ENCODE measurements at regions not wholly inside any gene's neighbourhood (a gene's known extent, or its start where the extent isn't known, plus 50 kb on each side); places are given as distances from the start of the nearest gene placed in this dataset.

DNA sequence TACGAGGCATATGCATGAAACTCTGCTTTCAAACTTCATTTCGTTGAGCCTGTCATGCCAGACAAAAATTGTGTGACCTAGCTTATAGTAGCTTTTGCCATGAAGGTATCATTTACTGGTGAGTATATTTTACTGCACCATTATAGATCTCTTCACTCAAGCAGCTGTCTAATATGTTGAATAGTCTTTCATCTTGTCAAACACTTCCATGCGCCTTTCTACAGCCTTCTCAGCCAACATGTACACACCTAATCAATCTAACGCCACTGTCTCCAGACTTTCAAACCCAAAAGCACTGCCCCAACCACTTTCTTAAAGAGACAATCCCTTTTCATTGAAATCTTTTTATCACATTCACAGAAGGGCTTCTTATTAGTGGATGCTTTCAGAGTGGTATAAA is 757.4 kb downstream of the VRK1 start:
- intact Hi-C loops (cut with micrococcal nuclease): no loop called here

DNA sequence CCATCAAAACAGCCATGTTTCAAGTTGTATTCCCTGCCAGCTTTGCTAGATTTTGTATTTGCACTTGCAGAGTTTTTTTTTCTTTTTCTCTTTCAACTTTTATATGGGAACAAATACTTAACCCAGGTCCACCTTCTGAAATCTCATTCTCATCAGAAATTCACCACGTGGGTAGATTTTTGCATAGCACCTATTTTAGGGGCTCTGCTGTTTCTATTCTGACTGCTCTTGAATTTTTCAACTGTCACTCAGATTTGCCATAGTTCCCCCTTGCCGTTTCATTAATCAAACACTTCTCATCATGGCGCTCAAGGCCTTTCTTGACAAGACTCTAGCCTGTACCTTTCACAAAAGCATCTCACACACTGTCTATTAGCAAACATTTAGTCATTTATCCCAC is 767.2 kb downstream of the VRK1 start:
- intact Hi-C loops (cut with micrococcal nuclease): no loop called here

DNA sequence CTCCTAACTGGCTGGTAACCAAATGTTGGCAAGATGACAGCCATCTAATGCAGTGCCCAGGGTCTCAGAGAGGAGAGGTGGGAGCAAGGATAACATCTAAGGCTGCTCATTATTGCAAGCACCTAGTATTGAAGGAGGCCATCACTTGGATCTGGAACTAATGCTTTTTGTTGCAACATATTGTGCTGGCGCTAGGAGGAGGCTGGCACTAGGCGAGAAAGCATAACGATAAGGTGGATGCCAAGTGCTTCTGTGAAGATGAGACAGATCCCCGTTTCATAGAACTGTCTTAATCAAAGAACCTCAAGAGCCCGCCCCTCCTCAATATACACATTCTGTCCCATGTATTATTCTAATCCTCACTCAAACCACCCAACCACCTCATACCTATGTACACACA is 774.0 kb downstream of the VRK1 start:
- intact Hi-C loops (cut with micrococcal nuclease): no loop called here

DNA sequence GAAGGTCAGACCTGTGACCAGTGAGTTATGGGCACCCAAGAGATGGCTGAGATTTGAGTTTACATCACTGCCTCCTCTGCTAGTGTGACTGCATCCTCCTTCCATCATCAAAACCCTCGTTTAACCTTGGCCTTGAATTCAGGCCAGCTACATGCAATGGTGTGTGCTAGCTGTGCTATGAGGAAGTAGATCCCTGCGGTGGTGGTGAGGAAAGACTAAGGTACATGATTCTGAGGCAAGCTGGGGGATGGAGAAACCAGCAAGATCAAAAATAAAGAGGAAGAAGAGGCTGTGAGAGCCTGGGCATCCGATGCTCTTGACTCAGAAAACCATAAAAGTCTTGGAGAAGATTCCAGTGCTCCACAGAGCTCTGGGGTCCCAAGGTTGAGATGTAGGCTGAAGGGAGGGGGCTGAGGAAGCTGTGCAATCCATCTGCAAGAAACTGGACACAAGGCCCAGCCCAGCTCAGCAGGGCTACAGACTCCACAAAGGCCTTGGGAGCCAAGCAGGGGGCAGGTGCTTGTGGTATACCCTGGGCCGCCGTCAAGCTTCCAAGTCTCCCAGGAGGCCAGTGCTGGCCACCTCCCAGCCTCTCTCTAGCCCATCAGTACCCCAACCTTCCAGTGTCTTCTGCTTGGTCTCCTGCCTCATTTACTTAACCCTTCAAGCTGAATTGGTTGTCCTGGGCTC is 774.8 kb downstream of the VRK1 start:
- intact Hi-C loops (cut with micrococcal nuclease): no loop called here

DNA sequence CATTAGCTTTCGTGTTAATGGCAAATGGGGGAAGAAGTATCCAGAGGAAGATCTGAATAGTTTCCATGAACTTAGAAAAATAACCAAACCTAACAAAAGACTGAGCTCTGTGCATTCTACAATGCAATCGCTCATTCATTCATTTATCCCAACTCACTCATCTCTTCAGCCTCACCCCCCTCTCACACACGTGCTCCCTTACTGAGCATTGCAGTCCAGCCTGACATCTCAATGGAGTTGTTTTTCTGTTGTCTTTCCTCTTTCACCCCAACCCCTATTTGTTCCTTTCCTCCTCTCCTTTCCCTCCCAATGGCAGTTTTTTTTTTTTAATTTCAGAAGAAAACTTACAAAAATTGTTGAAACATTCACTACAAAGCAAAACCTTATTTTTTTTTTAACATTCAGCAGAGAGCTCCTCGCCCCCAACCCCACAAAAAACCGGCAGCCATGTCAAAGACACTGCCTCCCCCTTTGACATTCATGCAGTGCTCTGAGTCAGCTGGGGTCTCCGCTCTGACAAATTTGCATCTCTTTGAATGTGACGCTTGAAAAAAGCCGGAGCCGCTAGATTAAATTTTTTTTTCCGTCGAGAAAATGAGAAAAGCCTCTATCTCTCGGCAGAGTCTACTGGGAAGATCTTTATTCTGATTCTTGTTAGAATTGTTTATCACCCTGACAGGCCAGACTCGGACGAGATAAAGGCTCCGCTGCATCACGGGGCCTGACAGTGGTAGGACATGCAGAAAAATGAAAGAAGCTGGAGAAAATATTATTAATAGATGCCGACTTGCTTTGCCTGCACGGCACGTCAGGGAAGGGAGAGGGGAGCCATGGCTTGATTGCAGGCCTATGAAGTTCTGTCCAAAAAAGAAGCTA is 775.6 kb downstream of the VRK1 start:
- intact Hi-C loops (cut with micrococcal nuclease): no loop called here

DNA sequence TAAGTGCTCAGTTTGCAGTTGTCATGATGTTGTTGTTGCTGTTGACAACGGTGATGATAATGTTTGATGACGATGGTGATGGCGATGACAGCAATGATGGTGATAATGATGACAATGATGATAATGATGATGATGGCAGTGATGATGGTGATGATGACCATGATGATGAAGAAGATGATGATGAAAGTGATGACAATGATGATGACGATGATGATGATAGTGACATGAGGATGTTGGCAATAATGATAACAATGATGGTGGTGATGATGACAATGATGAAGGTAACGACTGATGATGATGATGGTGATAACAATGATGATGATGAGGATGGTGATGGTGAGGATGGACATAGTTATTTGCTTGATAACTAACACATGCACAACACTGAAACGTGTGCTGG is 778.5 kb downstream of the VRK1 start:
- intact Hi-C loops (cut with micrococcal nuclease): no loop called here

DNA sequence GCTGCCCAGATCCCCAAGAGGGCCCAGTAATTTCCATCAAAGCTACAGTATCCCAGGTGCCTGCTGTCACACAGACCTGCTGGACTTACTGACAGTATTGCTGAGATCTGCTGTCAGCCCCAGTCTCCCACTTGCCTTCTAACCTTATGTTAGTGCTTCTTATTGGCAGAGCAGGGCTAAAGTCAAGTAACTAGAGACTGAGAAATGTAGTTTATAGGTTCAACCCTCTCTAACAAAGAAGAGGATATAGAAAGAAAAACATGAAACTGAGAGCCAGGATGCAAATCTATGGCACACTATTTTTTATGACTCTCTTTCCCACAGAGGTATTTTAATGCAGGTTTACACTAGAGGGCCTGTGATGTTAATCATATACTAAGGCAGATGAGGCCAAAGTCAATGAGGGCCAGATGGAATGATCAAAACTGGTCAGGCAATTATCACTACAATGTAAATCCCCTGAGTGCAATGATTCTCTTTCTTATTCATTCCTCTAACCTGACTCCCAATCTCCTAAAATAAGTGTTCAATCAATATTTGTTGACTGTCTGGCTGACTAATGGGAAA is 781.9 kb downstream of the VRK1 start:
- intact Hi-C loops (cut with micrococcal nuclease): no loop called here

DNA sequence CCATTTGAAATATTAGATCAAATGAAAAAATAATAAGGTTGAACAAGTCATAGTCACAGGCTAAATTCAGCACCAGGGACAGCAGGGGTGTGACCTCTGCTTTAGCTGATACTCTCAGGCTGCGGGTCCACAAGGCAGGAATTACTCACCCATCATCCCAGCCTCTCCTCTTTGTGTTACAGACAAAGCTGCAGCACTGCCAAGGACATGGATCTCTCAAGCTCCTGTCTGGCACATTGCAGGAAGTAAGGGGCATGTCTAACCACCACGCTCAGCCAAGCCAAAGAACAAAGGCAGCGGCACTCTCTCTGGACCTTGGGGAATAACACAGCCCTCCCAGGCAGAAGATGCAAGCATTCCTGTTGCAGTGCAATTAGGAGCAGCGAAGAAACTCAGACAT is 783.8 kb downstream of the VRK1 start:
- intact Hi-C loops (cut with micrococcal nuclease): no loop called here

DNA sequence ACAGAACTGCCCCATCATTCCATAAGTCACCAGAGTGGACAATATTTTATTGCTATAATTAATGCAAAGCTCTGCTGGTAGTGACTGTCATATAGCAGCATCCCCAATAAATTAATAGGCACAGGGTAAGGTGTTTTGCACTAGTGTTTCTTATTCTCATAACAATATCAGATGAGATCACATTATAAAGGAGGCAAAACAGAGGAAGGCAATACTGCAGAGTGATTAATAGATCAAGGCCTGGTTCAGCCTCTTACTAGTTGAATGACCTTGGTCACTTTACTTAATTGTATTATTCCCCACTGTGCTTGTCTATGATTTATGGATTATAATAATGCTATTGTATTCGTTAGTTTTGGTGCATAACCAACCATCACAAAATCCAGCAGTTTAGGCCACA is 784.8 kb downstream of the VRK1 start:
- intact Hi-C loops (cut with micrococcal nuclease): no loop called here

DNA sequence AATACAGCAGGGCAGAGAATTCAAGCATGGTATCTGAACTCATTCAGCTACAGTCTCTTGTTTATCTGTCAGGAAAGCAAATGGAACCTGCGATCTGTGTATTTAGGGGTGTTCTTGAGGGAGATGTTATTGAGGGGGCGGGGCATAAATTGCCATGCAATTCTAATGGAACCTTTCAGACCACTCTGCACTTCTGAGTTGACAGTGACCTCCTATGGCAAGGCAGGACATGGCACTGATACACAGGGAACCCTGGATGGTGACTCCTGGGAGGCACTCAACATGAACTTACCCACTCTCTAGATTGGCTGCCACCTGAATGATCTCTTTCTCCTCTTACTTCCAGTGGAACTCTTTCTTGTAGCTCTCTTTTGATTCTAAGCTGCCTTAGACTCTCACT is 787.3 kb downstream of the VRK1 start:
- intact Hi-C loops (cut with micrococcal nuclease): no loop called here

DNA sequence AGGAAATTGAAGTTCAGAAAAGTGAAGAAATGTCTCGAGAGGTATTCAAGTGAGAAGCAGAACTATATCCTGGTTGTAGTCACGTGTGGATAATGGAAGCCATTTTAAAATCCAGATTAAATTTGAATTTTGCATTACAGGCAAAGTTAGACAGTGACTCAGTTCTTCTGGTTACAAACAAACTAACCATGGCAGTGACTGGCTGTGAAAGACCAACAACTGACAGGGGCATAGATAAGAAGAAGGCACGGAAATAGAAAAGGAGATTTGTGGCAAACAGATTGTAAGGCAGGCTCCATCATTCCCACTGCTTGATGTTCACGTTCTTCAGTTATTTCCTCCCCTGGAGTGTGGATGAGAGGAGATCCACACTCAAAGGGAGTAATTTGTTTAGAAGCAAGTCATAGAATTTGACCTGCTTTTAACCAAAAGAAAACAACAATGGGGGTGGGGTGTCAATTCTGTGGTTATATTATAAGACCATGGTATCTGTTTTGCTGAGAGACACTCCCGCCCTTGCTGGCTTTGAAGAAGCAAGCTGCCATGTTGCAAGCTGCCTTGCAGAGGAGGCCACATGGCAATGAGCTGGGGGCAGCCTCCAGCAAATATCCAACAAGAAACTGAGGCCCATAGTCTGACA is 795.3 kb downstream of the VRK1 start:
- intact Hi-C loops (cut with micrococcal nuclease): no loop called here

DNA sequence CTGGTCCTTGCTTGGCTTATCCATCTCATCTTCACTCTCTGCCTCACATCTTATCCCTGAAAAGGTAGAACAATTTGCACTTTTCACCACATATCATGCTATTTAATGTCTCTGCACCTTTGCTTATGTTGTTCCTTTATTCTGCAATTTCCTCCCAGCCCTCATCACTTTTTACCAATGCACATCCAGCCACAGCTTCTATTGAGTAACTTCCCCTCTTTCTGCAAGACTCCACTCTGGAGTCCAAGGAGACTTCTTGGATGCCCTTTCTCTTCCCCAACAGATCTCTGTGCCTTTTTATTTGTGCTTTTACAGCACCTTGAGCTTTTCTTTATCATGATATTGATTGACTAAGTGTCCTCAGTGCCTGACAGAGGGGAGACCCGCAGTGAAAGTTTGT is 797.1 kb downstream of the VRK1 start:
- intact Hi-C loops (cut with micrococcal nuclease): no loop called here

DNA sequence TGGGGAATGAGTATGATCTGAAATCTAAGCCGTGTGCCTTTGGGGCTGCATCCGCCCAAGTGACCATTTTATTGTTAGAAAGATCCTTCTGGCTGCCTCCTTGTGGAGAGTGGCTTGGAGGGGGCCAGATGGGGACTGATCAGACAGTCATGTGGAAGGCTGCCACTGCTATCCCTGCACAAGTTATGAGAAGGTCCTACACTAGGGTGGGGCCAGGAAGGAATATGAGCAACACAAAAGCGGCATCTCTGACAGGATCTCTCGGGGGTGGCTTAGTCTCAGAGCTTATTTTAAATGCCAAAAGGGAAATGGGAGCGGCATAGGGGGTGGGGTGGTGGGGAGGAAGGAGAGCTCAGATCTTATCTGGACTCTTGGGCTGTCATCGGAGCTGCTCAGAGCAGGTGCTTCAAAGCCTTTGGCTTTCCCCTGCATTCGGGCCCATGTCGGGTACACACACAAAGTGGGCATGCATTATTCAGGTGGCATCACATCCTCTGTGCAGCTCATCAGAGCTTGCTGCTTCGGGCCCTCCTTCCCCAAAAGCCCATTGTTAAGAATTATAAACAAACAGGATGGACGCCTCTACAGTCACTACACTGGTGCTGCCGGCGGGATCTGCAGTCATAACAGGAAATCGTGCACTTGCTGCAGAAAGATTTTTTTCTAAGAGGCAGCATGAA is 805.4 kb downstream of the VRK1 start:
- intact Hi-C loops (cut with micrococcal nuclease): loop anchor here (1.0 to 10.0 kb wide), 6 partner anchors 17 to 1670 kb away; partner anchors contain the start of gene BCL11B

DNA sequence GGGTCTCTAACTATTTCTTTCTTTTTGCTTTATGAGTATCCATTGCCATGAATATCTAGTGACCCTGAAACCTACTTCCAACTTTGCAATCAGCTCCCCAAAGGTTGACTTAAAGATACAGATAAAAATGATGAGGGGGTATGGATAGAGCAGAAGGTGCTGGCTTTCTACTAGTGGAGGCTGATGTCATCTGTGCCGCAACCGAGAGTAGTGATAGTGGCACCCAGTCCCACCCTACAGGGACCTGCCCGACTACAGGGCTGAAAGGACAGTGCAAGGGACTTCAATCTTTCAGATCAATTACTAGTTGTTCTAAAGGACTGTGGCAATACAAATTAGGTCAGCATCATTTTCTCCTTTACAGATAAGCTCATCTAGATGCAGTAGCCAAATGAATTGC is 806.0 kb downstream of the VRK1 start:
- intact Hi-C loops (cut with micrococcal nuclease): loop anchor here (1.0 to 10.0 kb wide), 5 partner anchors 16 to 1670 kb away; partner anchors contain the start of gene BCL11B

DNA sequence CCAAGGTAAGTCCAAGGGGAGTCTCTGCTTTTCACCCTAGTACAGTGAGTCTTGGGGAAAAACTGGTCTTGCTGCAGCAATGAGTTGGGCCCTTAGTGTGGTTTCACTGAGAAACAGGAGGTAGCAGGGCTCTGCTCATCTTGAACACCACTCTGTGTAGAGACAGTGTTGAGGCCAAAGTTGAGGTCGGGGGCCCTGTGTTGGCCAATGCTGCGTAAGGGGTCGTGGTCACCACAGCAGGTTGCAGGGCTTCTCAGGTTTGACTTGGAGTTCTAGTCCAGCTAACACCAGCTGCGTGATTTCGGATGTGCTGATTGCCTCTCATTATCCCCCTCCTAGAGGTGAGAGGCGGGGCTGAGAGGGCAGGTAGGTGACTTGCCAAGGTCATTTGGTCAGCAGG is 807.5 kb downstream of the VRK1 start:
- intact Hi-C loops (cut with micrococcal nuclease): loop anchor here (5.0 to 10.0 kb wide), 2 partner anchors 180 to 373 kb away; no protein-coding TSS in a partner anchor

DNA sequence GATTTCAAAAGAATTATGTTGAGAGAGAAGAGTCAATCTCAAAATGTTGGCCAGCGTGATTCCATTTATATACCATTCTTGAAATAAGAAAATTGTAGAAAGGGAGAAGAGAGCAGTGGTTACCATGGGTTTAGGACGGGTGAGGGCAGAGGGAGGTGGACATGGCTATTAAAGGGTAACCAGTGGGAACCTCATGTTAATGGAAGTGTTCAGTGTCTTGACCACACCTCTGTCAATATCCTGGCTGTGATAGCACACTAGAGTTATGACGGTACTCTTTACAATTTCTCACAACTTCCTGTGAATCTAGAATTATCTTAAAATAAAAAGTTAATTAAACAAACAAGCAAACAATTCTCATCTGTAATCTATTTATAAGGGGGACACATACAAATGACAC is 821.2 kb downstream of the VRK1 start:
- intact Hi-C loops (cut with micrococcal nuclease): no loop called here

DNA sequence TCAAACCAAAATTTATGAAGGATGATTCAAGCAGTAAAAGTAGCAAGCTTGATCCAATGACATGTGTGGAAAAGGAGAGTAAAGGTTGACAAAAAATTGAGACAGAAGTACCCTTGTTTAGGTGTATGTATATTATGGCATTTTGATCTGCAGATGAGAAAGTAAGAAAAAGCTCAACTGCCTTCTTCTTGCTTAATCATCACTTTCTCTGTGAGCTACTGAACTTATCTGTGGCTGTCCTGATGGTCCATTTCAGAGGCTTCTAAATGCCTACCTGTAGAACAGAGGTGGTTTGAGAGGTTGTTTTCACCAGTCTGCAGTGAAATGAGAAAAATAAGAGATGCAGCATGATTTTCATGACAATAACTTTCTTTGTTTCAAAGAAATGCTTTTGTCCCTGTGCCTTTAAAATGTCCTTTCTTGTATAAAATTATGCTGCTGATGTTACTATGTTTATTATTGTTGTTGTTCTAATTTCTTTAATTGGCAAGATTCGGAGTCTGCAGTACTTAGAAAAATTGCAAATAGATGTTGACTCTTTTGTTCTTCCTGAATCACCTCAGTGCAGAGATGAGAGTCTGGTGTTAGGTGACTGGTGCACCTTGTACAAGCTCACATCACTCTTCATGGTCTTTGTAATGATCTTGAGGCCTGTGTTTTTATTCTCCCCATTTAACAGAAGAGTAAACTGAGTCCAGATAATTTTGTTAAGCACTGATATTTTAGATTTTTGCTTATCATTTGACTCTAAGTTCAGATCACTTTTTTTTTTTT is 821.9 kb downstream of the VRK1 start:
- intact Hi-C loops (cut with micrococcal nuclease): loop anchor here (1.0 kb wide), 1 partner anchor 16 kb away; no protein-coding TSS in a partner anchor

DNA sequence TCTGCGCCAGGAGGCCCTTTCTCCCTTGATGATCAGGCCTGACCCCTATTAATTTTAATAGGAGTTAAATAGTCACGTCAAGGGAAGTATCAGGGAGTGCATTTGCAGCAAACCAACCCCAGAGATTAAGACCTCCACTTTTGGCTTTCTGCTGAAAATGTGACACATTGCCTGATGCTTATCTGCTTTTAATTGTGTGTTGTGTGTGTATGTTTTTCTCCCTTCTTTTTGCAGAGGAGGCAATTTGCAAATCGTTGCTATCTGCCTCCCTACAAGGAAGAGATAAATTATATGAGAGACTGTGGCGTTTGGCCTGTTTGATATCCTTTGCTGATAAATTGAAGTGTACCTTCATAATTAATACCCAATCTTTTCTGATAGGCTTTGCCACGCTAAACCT is 822.9 kb downstream of the VRK1 start:
- intact Hi-C loops (cut with micrococcal nuclease): loop anchor here (5.0 kb wide), 4 partner anchors 87 to 1647 kb away; no protein-coding TSS in a partner anchor

DNA sequence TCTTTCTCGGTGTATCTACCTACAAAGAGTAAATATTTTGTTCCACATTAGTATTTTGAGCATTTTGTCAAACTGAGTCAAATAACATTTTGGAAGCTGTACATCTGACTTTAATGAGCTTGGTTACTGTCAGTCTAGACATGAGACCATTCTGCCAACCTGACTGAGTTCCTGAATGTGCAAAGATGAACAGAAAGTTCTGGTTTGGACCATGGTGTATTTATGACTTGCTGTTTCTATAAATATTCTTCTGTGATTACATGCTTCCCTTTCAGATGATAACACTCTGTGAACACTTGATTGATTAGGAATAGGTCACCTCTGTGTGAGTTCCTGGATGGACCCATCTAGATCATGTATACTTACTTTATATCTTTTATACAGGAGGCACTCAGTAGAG is 827.8 kb downstream of the VRK1 start:
- intact Hi-C loops (cut with micrococcal nuclease): loop anchor here (5.0 kb wide), 4 partner anchors 82 to 1642 kb away; no protein-coding TSS in a partner anchor

DNA sequence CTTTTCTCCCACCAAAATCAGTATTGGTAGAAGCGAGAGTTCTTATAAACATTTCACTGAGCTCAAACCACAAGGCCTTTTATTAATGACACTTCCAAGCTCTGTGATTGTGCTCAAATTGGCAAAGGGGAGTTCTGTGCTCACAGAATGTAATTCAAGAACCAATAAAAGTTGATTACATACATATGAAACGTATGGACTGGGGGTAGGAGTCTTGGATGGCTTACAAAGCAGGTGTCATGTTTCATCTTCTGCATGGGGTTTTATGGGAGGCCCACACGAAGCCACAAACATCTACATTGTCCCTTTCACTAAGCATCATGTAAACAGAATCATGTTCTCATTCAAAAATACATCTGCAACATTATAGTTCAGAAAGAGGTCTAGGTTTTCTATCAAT is 828.3 kb downstream of the VRK1 start:
- intact Hi-C loops (cut with micrococcal nuclease): no loop called here
